Hepatocyte (in vitro differentiated cells): ENCODE measurements at regions not wholly inside any gene's neighbourhood (a gene's known extent, or its start where the extent isn't known, plus 50 kb on each side); places are given as distances from the start of the nearest gene placed in this dataset.

Experiments
- DNase-seq: peaks from one replicate; pipeline ENCODE4 v3.0.0-alpha.2; 2016; ENCODE audit warnings: low spot score
- H2AFZ ChIP-seq: fragments of 200-600 bp; sonication (generic); 2 replicates; pipeline ENCODE4 v1.6.0; 2016; ENCODE audit warnings: antibody characterized with exemption, mild to moderate bottlenecking
- H3K27ac ChIP-seq: fragments of 200-600 bp; sonication (generic); 2 replicates; pipeline ENCODE4 v1.5.1; 2016; ENCODE audit warnings: mild to moderate bottlenecking
- H3K27me3 ChIP-seq: fragments of 200-600 bp; sonication (generic); 2 replicates; pipeline ENCODE4 v1.6.1; 2016
- H3K36me3 ChIP-seq: fragments of 200-600 bp; sonication (generic); replicated peaks from 2 replicates; pipeline ENCODE4 v1.5.1; 2016; ENCODE audit warnings: low read depth; ENCODE audit not compliant: insufficient read depth
- H3K4me1 ChIP-seq: fragments of 200-600 bp; sonication (generic); 2 replicates; pipeline ENCODE4 v1.5.1; 2016; ENCODE audit warnings: mild to moderate bottlenecking, moderate library complexity; ENCODE audit not compliant: insufficient read depth
- H3K4me2 ChIP-seq: fragments of 200-600 bp; sonication (generic); 2 replicates; pipeline ENCODE4 v1.6.0; 2016
- H3K4me3 ChIP-seq: fragments of 200-600 bp; sonication (generic); 2 replicates; pipeline ENCODE4 v1.5.1; 2016; ENCODE audit warnings: mild to moderate bottlenecking
- H3K79me2 ChIP-seq: fragments of 200-600 bp; sonication (generic); 2 replicates; pipeline ENCODE4 v1.6.0; 2017; ENCODE audit warnings: mild to moderate bottlenecking
- H3K9me2 ChIP-seq: fragments of 200-600 bp; sonication (generic); replicated peaks from 2 replicates; pipeline ENCODE4 v1.6.0; 2017; ENCODE audit warnings: mild to moderate bottlenecking; ENCODE audit not compliant: insufficient read depth
- H3K9me3 ChIP-seq: fragments of 200-600 bp; sonication (generic); 2 replicates; pipeline ENCODE4 v1.5.1; 2016; ENCODE audit warnings: low read depth, mild to moderate bottlenecking
- H4K20me1 ChIP-seq: fragments of 200-600 bp; sonication (generic); 2 replicates; pipeline ENCODE4 v1.6.0; 2016; ENCODE audit warnings: mild to moderate bottlenecking; ENCODE audit not compliant: insufficient read depth, poor library complexity, severe bottlenecking
- EZH2 ChIP-seq: fragments of 200-600 bp; sonication (generic); IDR thresholded peaks from 2 replicates; pipeline ENCODE4 v1.6.1; 2016; ENCODE audit warnings: antibody characterized with exemption, mild to moderate bottlenecking, borderline replicate concordance
- EZH2phosphoT487 ChIP-seq: fragments of 200-600 bp; sonication (generic); IDR thresholded peaks from one replicate; pipeline ENCODE4 v1.6.1; 2018; ENCODE audit warnings: antibody characterized with exemption, mild to moderate bottlenecking, low read depth, moderate library complexity; ENCODE audit not compliant: unreplicated experiment, severe bottlenecking
- WGBS: methylation state at CpG from one replicate; pipeline ENCODE4 v1.1.6; 2016; ENCODE audit warnings: low lambda C conversion rate; ENCODE audit errors: missing lambda C conversion rate; 5-methylcytosine and 5-hydroxymethylcytosine counted together
- TF ChIP-seq, protein P1 (sequence below): fragments of 200-600 bp; sonication (generic); IDR thresholded peaks from 2 replicates; pipeline ENCODE4 v1.5.1; 2016; ENCODE audit warnings: antibody characterized with exemption, mild to moderate bottlenecking; ENCODE audit not compliant: poor library complexity

GRCh38 chr2:123528996-123529707 is 495.9 kb upstream of the CNTNAP5 start:
- DNase-seq: no peak
- Histone ChIP-seq H3K4me2 (no peak overlapping the region), H3K9me2 (no peaks in the 10 kb centered on the region), H3K79me2 (no peaks in the 10 kb centered on the region), H4K20me1 (no peaks in the 10 kb centered on the region), H3K27me3 (no peaks in the 10 kb centered on the region), H3K36me3 (no peaks in the 10 kb centered on the region), H3K27ac (no peak overlapping the region), H3K9me3 (no peaks in the 10 kb centered on the region), H3K4me1 (no peaks in the 10 kb centered on the region), H2AFZ (no peak overlapping the region), H3K4me3 (no peak overlapping the region)
- WGBS: 77% methylated on average over 2 of the region's 2 CpGs
- TF ChIP-seq EZH2 (no peak), EZH2phosphoT487 (no peak)
- TF ChIP-seq, protein P1, sequence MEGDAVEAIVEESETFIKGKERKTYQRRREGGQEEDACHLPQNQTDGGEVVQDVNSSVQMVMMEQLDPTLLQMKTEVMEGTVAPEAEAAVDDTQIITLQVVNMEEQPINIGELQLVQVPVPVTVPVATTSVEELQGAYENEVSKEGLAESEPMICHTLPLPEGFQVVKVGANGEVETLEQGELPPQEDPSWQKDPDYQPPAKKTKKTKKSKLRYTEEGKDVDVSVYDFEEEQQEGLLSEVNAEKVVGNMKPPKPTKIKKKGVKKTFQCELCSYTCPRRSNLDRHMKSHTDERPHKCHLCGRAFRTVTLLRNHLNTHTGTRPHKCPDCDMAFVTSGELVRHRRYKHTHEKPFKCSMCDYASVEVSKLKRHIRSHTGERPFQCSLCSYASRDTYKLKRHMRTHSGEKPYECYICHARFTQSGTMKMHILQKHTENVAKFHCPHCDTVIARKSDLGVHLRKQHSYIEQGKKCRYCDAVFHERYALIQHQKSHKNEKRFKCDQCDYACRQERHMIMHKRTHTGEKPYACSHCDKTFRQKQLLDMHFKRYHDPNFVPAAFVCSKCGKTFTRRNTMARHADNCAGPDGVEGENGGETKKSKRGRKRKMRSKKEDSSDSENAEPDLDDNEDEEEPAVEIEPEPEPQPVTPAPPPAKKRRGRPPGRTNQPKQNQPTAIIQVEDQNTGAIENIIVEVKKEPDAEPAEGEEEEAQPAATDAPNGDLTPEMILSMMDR: no peak

GRCh38 chr2:123530004-123530403 is 495.1 kb upstream of the CNTNAP5 start:
- H3K9me3 ChIP-seq: no peaks in the 10 kb centered on the region
- no peak overlapping the region for H3K4me2 ChIP-seq
- no peak overlapping the region for H2AFZ ChIP-seq
- H3K4me1 ChIP-seq: no peaks in the 10 kb centered on the region
- TF ChIP-seq EZH2 (no peak), EZH2phosphoT487 (no peak)
- TF ChIP-seq, protein P1: no peak
- no peaks in the 10 kb centered on the region for H4K20me1 ChIP-seq
- no peaks in the 10 kb centered on the region for H3K79me2 ChIP-seq
- no peak overlapping the region for H3K4me3 ChIP-seq
- DNase-seq: no peak
- H3K27me3 ChIP-seq: no peaks in the 10 kb centered on the region
- no peaks in the 10 kb centered on the region for H3K9me2 ChIP-seq
- no peak overlapping the region for H3K27ac ChIP-seq
- 90% methylated on average over 1 of the region's 1 CpG for WGBS
- H3K36me3 ChIP-seq: no peaks in the 10 kb centered on the region

- H3K4me2 ChIP-seq: no peak overlapping the region
- TF ChIP-seq EZH2: no peak
- TF ChIP-seq, protein P1: no peak
- TF ChIP-seq EZH2phosphoT487: no peak
- no peak for DNase-seq
- H3K4me1 ChIP-seq: no peaks in the 10 kb centered on the region
- WGBS: 97% methylated on average over 1 of the region's 1 CpG
- H3K4me3 ChIP-seq: no peak overlapping the region
- no peaks in the 10 kb centered on the region for H3K9me3 ChIP-seq
- H3K36me3 ChIP-seq: no peaks in the 10 kb centered on the region
- H3K27ac ChIP-seq: no peak overlapping the region
- no peak overlapping the region for H2AFZ ChIP-seq
- no peaks in the 10 kb centered on the region for H4K20me1 ChIP-seq
- no peaks in the 10 kb centered on the region for H3K27me3 ChIP-seq
- no peaks in the 10 kb centered on the region for H3K79me2 ChIP-seq
- H3K9me2 ChIP-seq: no peaks in the 10 kb centered on the region
Observed at GRCh38 chr2:123532126-123532525, 493.0 kb upstream of the CNTNAP5 start.
